Loucy (cell line): ENCODE measurements at regions not wholly inside any gene's neighbourhood (a gene's known extent, or its start where the extent isn't known, plus 50 kb on each side); places are given as distances from the start of the nearest gene placed in this dataset.
A peak's percentile ranks its signal among the peaks of the same experiment; 100 is the strongest.

Source experiments
- H2AFZ ChIP-seq: fragments of 200-600 bp; sonication (generic); 2 replicates; pipeline ENCODE4 v1.6.0; 2016; ENCODE audit warnings: antibody characterized with exemption, mild to moderate bottlenecking, low read length, moderate library complexity
- H3F3A ChIP-seq: fragments of 200-600 bp; 2 replicates; pipeline ENCODE4 v1.6.0; 2016; ENCODE audit warnings: antibody characterized with exemption, low read depth, mild to moderate bottlenecking
- H3K27me3 ChIP-seq: fragments of 200-600 bp; sonication (generic); 2 replicates; pipeline ENCODE4 v1.6.1; 2014; ENCODE audit warnings: low read length, mild to moderate bottlenecking; ENCODE audit not compliant: insufficient read depth, poor library complexity, severe bottlenecking
- H3K36me3 ChIP-seq: fragments of 200-600 bp; sonication (generic); 2 replicates; pipeline ENCODE4 v1.6.1; 2016; ENCODE audit warnings: low read length; ENCODE audit not compliant: insufficient read depth
- H3K4me1 ChIP-seq: fragments of 200-600 bp; sonication (generic); 2 replicates; pipeline ENCODE4 v1.5.1; 2014; ENCODE audit warnings: low read length, mild to moderate bottlenecking; ENCODE audit not compliant: insufficient read depth, poor library complexity, severe bottlenecking
- H3K4me2 ChIP-seq: fragments of 200-600 bp; sonication (generic); 2 replicates; pipeline ENCODE4 v1.6.0; 2014; ENCODE audit warnings: antibody characterized with exemption, low read length, low read depth, mild to moderate bottlenecking; ENCODE audit not compliant: poor library complexity, severe bottlenecking
- H3K4me3 ChIP-seq: fragments of 200-600 bp; sonication (generic); 2 replicates; pipeline ENCODE4 v1.5.1; 2014; ENCODE audit warnings: low read length, mild to moderate bottlenecking, mixed read lengths; ENCODE audit not compliant: poor library complexity, severe bottlenecking
- H3K79me2 ChIP-seq: fragments of 200-600 bp; sonication (generic); 2 replicates; pipeline ENCODE4 v1.6.1; 2014; ENCODE audit warnings: low read length; ENCODE audit not compliant: insufficient read depth
- H3K9ac ChIP-seq: fragments of 200-600 bp; sonication (generic); 2 replicates; pipeline ENCODE4 v1.6.0; 2014; ENCODE audit warnings: mild to moderate bottlenecking, low read depth, low read length, moderate library complexity; ENCODE audit not compliant: poor library complexity, severe bottlenecking
- H3K9me2 ChIP-seq: fragments of 200-600 bp; sonication (generic); replicated peaks from 2 replicates; pipeline ENCODE4 v1.6.1; 2016; ENCODE audit warnings: low read depth, low read length, mixed read lengths
- H3K9me3 ChIP-seq: fragments of 200-600 bp; sonication (generic); 2 replicates; pipeline ENCODE4 v1.6.1; 2014; ENCODE audit warnings: mild to moderate bottlenecking, antibody characterized with exemption, low read length, low read depth; ENCODE audit not compliant: insufficient read depth
- H4K20me1 ChIP-seq: fragments of 200-600 bp; sonication (generic); 2 replicates; pipeline ENCODE4 v1.6.0; 2014; ENCODE audit warnings: antibody characterized with exemption, low read length, mild to moderate bottlenecking; ENCODE audit not compliant: insufficient read depth, poor library complexity, severe bottlenecking
- CTCF ChIP-seq: fragments of 200-600 bp; sonication (generic); conservative IDR thresholded peaks from 2 replicates; pipeline ENCODE4 v1.5.1; 2014; ENCODE audit warnings: mild to moderate bottlenecking, antibody characterized with exemption, low read length
- EZH2phosphoT487 ChIP-seq: fragments of 200-600 bp; IDR thresholded peaks from 2 replicates; pipeline ENCODE4 v1.6.1; 2018; ENCODE audit warnings: antibody characterized with exemption, mild to moderate bottlenecking, moderate library complexity, borderline replicate concordance

GRCh38 chr3:72099326-72100079, 314.6 kb upstream of the PROK2 start:
- H3K4me2 ChIP-seq: peak overlapping the region; percentile 83

GRCh38 chr3:72097053-72097452, 312.1 kb upstream of the PROK2 start:
- TF ChIP-seq EZH2phosphoT487 (no peak), CTCF (no peak)
- no peak overlapping the region for H3K4me3 ChIP-seq
- no peaks in the 10 kb centered on the region for H3K27me3 ChIP-seq
- no peaks in the 10 kb centered on the region for H3K36me3 ChIP-seq
- no peaks in the 10 kb centered on the region for H3K79me2 ChIP-seq
- H3K4me2 ChIP-seq: no peak overlapping the region
- no peaks in the 10 kb centered on the region for H3K9me2 ChIP-seq
- peaks cover 44% of the 10 kb centered on the region for H3K4me1 ChIP-seq
- H3K9ac ChIP-seq: no peak overlapping the region
- H2AFZ ChIP-seq: no peak overlapping the region
- no peaks in the 10 kb centered on the region for H3F3A ChIP-seq
- H4K20me1 ChIP-seq: no peaks in the 10 kb centered on the region
- H3K9me3 ChIP-seq: no peaks in the 10 kb centered on the region

More at GRCh38 chr3:72099326-72100079, 314.6 kb upstream of the PROK2 start:
- no peak overlapping the region for H2AFZ ChIP-seq
- no peaks in the 10 kb centered on the region for H3F3A ChIP-seq
- no peaks in the 10 kb centered on the region for H3K9me3 ChIP-seq
- H3K9me2 ChIP-seq: no peaks in the 10 kb centered on the region
- H3K4me3 ChIP-seq: peak overlapping the region; percentile 70
- no peaks in the 10 kb centered on the region for H4K20me1 ChIP-seq
- H3K4me1 ChIP-seq: peaks cover 37% of the 10 kb centered on the region
- no peaks in the 10 kb centered on the region for H3K36me3 ChIP-seq
- peak overlapping the region; percentile 65 for H3K9ac ChIP-seq
- H3K27me3 ChIP-seq: no peaks in the 10 kb centered on the region
- no peaks in the 10 kb centered on the region for H3K79me2 ChIP-seq
- TF ChIP-seq CTCF (no peak), EZH2phosphoT487 (no peak)

- Histone ChIP-seq H2AFZ (no peak overlapping the region), H4K20me1 (no peaks in the 10 kb centered on the region), H3K4me2 (peak overlapping the region; percentile 28), H3K9ac (no peak overlapping the region), H3K79me2 (no peaks in the 10 kb centered on the region), H3F3A (no peaks in the 10 kb centered on the region), H3K4me1 (peaks cover 32% of the 10 kb centered on the region), H3K9me3 (no peaks in the 10 kb centered on the region), H3K27me3 (no peaks in the 10 kb centered on the region), H3K36me3 (no peaks in the 10 kb centered on the region), H3K4me3 (no peak overlapping the region), H3K9me2 (no peaks in the 10 kb centered on the region)
- TF ChIP-seq CTCF: no peak
- no peak for TF ChIP-seq EZH2phosphoT487
Measured at GRCh38 chr3:72095521-72095920, 310.6 kb upstream of the PROK2 start.
